ENCODE measurements at regions not wholly inside any gene's neighbourhood (a gene's known extent, or its start where the extent isn't known, plus 50 kb on each side); places are given as distances from the start of the nearest gene placed in this dataset.

- intact Hi-C loops (cut with micrococcal nuclease) = no loop called here
- H3K27ac Mint-ChIP-seq (ENCODE audit: low read depth, unreplicated experiment) = no peak overlapping the region
- H3K4me3 Mint-ChIP-seq (ENCODE audit: unreplicated experiment) = no peak overlapping the region
- POLR2A ChIA-PET = interaction anchor here (0.6 kb wide), 1 partner anchor 853 kb away, joined by 3 read pairs; no protein-coding TSS in a partner anchor
- peaks cover 10% of the 10 kb centered on the region for H3K4me1 Mint-ChIP-seq (ENCODE audit: insufficient read depth, unreplicated experiment)
- DNase-seq (ENCODE audit: unreplicated experiment) = no peak
- H3K36me3 Mint-ChIP-seq (ENCODE audit: insufficient read depth, unreplicated experiment) = no peaks in the 10 kb centered on the region
- no TSS peak for BruUV-seq (replicated peaks)
- no peaks in the 10 kb centered on the region for H3K27me3 Mint-ChIP-seq (ENCODE audit: insufficient read depth, unreplicated experiment)
- TF ChIP-seq, protein P1, sequence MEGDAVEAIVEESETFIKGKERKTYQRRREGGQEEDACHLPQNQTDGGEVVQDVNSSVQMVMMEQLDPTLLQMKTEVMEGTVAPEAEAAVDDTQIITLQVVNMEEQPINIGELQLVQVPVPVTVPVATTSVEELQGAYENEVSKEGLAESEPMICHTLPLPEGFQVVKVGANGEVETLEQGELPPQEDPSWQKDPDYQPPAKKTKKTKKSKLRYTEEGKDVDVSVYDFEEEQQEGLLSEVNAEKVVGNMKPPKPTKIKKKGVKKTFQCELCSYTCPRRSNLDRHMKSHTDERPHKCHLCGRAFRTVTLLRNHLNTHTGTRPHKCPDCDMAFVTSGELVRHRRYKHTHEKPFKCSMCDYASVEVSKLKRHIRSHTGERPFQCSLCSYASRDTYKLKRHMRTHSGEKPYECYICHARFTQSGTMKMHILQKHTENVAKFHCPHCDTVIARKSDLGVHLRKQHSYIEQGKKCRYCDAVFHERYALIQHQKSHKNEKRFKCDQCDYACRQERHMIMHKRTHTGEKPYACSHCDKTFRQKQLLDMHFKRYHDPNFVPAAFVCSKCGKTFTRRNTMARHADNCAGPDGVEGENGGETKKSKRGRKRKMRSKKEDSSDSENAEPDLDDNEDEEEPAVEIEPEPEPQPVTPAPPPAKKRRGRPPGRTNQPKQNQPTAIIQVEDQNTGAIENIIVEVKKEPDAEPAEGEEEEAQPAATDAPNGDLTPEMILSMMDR (IDR thresholded peaks at IDR 0.05; ENCODE audit: unreplicated experiment) = no peak
- CTCF ChIA-PET = interaction anchor here (0.6 to 0.8 kb wide), 2 partner anchors 10 to 15 kb away, joined by 3 read pairs; no protein-coding TSS in a partner anchor
- H3K9me3 Mint-ChIP-seq (ENCODE audit: unreplicated experiment) = no peaks in the 10 kb centered on the region
Measured at GRCh38 chr2:147792966-147793617, 51.7 kb upstream of the ACVR2A start.

DNA sequence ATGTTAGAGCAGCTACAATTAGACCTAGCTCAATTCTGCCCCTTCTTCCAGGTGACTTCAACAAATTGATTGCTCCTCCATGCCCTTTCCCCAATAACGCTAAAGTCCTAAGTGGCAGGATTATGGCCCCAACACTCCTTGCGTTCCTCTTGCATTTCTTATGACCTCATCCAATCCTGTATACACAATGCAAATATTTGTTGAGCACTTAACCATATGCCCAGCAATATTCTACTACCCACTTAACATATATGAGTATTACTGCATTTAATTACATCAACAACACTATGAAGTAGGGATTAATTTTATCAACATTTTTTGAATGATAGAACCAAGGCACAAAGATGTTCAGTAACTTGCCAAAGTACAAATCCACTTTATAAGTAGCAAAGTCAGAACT is 54.2 kb upstream of the ACVR2A start:
- TF ChIP-seq, protein P1 (IDR thresholded peaks at IDR 0.05; ENCODE audit: unreplicated experiment) = no peak
- peaks cover 4% of the 10 kb centered on the region for H3K4me1 Mint-ChIP-seq (ENCODE audit: insufficient read depth, unreplicated experiment)
- H3K27me3 Mint-ChIP-seq (ENCODE audit: insufficient read depth, unreplicated experiment) = no peaks in the 10 kb centered on the region
- ChIA-PET CTCF (interaction anchor here (1.3 kb wide), 1 partner anchor 13 kb away, joined by 3 read pairs; no protein-coding TSS in a partner anchor), POLR2A (no interaction called here)
- BruUV-seq (replicated peaks) = no TSS peak
- H3K9me3 Mint-ChIP-seq (ENCODE audit: unreplicated experiment) = no peaks in the 10 kb centered on the region
- H3K36me3 Mint-ChIP-seq (ENCODE audit: insufficient read depth, unreplicated experiment) = no peaks in the 10 kb centered on the region
- intact Hi-C loops (cut with micrococcal nuclease) = no loop called here
- no peak for DNase-seq (ENCODE audit: unreplicated experiment)
- H3K27ac Mint-ChIP-seq (ENCODE audit: low read depth, unreplicated experiment) = no peak overlapping the region
- H3K4me3 Mint-ChIP-seq (ENCODE audit: unreplicated experiment) = no peak overlapping the region

GRCh38 chr2:147789720-147790119 is 55.1 kb upstream of the ACVR2A start:
- BruUV-seq (replicated peaks) = no TSS peak

DNA sequence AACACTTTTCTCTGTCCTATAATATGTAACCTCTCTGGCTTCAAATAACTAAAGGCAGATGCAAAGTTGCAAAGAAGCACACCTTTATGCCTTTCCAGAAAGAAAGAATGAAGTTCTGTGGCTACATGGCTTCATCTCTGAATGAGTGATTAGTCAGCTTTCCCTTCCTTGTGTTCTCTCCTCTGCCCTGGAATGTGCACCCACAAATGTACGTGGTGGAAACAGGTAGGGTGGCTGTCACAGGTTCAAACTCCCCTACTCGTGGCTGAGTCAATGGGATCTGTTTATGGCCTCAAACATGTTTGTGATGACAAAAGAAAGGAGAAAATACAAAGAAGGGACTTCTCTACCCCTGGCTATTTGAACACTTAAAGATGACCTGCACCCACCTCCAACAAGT is 55.5 kb upstream of the ACVR2A start:
- H3K36me3 Mint-ChIP-seq (ENCODE audit: insufficient read depth, unreplicated experiment) = no peaks in the 10 kb centered on the region

More at GRCh38 chr2:147789720-147790119, 55.1 kb upstream of the ACVR2A start:
- TF ChIP-seq, protein P1 (IDR thresholded peaks at IDR 0.05; ENCODE audit: unreplicated experiment) = no peak
- CTCF ChIA-PET = no interaction called here
- intact Hi-C loops (cut with micrococcal nuclease) = no loop called here
- POLR2A ChIA-PET = no interaction called here
- no peaks in the 10 kb centered on the region for H3K27me3 Mint-ChIP-seq (ENCODE audit: insufficient read depth, unreplicated experiment)
- peaks cover 4% of the 10 kb centered on the region for H3K4me1 Mint-ChIP-seq (ENCODE audit: insufficient read depth, unreplicated experiment)
- no peak overlapping the region for H3K27ac Mint-ChIP-seq (ENCODE audit: low read depth, unreplicated experiment)
- peak; percentile 9 for DNase-seq (ENCODE audit: unreplicated experiment)
- no peaks in the 10 kb centered on the region for H3K36me3 Mint-ChIP-seq (ENCODE audit: insufficient read depth, unreplicated experiment)
- no peak overlapping the region for H3K4me3 Mint-ChIP-seq (ENCODE audit: unreplicated experiment)
- no peaks in the 10 kb centered on the region for H3K9me3 Mint-ChIP-seq (ENCODE audit: unreplicated experiment)

More for the DNA sequence above, 55.5 kb upstream of the ACVR2A start:
- intact Hi-C loops (cut with micrococcal nuclease) = no loop called here
- CTCF ChIA-PET = interaction anchor here (0.7 kb wide), 1 partner anchor 720 kb away, joined by 5 read pairs; no protein-coding TSS in a partner anchor
- no peak overlapping the region for H3K4me3 Mint-ChIP-seq (ENCODE audit: unreplicated experiment)
- POLR2A ChIA-PET = no interaction called here
- H3K9me3 Mint-ChIP-seq (ENCODE audit: unreplicated experiment) = no peaks in the 10 kb centered on the region
- TF ChIP-seq, protein P1 (IDR thresholded peaks at IDR 0.05; ENCODE audit: unreplicated experiment) = no peak
- no peaks in the 10 kb centered on the region for H3K27me3 Mint-ChIP-seq (ENCODE audit: insufficient read depth, unreplicated experiment)
- no peak overlapping the region for H3K27ac Mint-ChIP-seq (ENCODE audit: low read depth, unreplicated experiment)
- peaks cover 4% of the 10 kb centered on the region for H3K4me1 Mint-ChIP-seq (ENCODE audit: insufficient read depth, unreplicated experiment)
- no TSS peak for BruUV-seq (replicated peaks)
- peak; percentile 1 for DNase-seq (ENCODE audit: unreplicated experiment)

All from MCF 10A (cell line).